Right lobe of liver (tissue), 6 donors: ENCODE measurements at regions not wholly inside any gene's neighbourhood (a gene's known extent, or its start where the extent isn't known, plus 50 kb on each side); places are given as distances from the start of the nearest gene placed in this dataset.
A peak's percentile ranks its signal among the peaks of the same experiment; 100 is the strongest.
"Not testable (repeated sequence)": the region's sequence is repeated elsewhere in the genome, so short reads cannot be mapped to it uniquely, and the experiment has no call there.

ENCODE experiments used
- ATAC-seq, 4 donors: fragments of 200-7000 bp; cut with Tn5 transposase; one replicate each; pipeline ENCODE4 v1.9.1; 2020; ENCODE audit warnings: mild to moderate bottlenecking in 4 of 4, moderate library complexity in 4 of 4
- DNase-seq, 3 donors: peaks; one replicate each; pipeline ENCODE4 v3.0.0-alpha.2; 2020
- H3K27ac ChIP-seq, 3 donors: fragments of 200-600 bp; one replicate each; pipeline ENCODE4 v1.8.0; 2022
- H3K27me3 ChIP-seq, 2 donors: fragments of 200-600 bp; one replicate each; pipeline ENCODE4 v1.8.0; 2022
- H3K36me3 ChIP-seq, 4 donors: fragments of 200-600 bp; sonication (generic) in 1 of 4; one replicate each; pipeline versions ENCODE4 v1.5.1 to v1.8.0; 2017 to 2022; ENCODE audit warnings: control low read depth in 1 of 4
- H3K4me1 ChIP-seq, 4 donors: fragments of 200-600 bp; sonication (generic) in 1 of 4; one replicate each; pipeline versions ENCODE4 v1.5.1 to v1.8.0; 2017 to 2022; ENCODE audit warnings: control low read depth in 1 of 4
- H3K4me3 ChIP-seq, 3 donors: fragments of 200-600 bp; one replicate each; pipeline ENCODE4 v1.8.0; 2022
- H3K9me3 ChIP-seq, 4 donors: fragments of 200-600 bp; sonication (generic) in 1 of 4; one replicate each; pipeline versions ENCODE4 v1.5.1 to v1.8.0; 2017 to 2022; ENCODE audit warnings: control low read depth in 1 of 4
- POLR2A ChIP-seq: fragments of 450-650 bp; IDR thresholded peaks from one replicate; pipeline ENCODE4 v1.6.1; 2017; ENCODE audit warnings: antibody characterized with exemption, mild to moderate bottlenecking
- WGBS: methylation state at CpG from one replicate; pipeline ENCODE4 v1.1.6; 2018; ENCODE audit warnings: low coverage, low lambda C conversion rate; ENCODE audit not compliant: insufficient coverage; ENCODE audit errors: missing lambda C conversion rate; 5-methylcytosine and 5-hydroxymethylcytosine counted together
- intact Hi-C, 2 donors: fragments of 100-400 bp; cut with DNase I; formaldehyde crosslinking; loops; one replicate each; pipeline versions ENCODE4 v1.11.2 to v1.14.1; 2022
- TF ChIP-seq, protein P1 (sequence below), 4 donors: fragments of 200-600 bp in 3 of 4; fragments of 450-650 bp in 1 of 4; IDR thresholded peaks; one replicate each; pipeline versions ENCODE4 v1.5.1 to v1.8.0; 2016 to 2022; ENCODE audit warnings: antibody characterized with exemption in 4 of 4, mild to moderate bottlenecking in 2 of 4
- donor health status: DM: no; HTN: yes; CAD: no.
- donor health status: DM: no; HTN: no; CAD: no.
- donor health status: DM: no; HTN: no; CAD: no.
- donor health status: DM: no; HTN: yes; CAD: no.
- donor health status: DM: no; HTN: yes; CAD: no.

DNA sequence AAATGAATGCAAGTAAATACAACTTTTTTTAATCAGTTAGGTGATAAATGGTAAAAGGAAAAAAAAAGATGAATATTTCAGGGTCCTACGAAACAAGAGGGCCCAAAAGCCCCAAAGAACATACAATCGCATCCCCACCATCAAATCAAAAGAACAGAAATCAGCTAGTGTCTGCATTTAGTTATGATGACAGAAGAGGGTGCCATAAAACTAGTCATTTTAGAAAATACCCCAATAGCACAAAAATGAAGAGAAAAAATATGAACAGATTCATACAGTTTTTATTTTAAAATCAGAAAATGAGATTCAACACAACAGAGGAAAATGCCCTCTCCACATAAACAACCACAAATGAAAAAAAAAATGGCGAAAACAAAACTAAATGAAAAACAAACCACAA, 905.5 kb downstream of the REEP3 start:
- TF ChIP-seq, protein P1, sequence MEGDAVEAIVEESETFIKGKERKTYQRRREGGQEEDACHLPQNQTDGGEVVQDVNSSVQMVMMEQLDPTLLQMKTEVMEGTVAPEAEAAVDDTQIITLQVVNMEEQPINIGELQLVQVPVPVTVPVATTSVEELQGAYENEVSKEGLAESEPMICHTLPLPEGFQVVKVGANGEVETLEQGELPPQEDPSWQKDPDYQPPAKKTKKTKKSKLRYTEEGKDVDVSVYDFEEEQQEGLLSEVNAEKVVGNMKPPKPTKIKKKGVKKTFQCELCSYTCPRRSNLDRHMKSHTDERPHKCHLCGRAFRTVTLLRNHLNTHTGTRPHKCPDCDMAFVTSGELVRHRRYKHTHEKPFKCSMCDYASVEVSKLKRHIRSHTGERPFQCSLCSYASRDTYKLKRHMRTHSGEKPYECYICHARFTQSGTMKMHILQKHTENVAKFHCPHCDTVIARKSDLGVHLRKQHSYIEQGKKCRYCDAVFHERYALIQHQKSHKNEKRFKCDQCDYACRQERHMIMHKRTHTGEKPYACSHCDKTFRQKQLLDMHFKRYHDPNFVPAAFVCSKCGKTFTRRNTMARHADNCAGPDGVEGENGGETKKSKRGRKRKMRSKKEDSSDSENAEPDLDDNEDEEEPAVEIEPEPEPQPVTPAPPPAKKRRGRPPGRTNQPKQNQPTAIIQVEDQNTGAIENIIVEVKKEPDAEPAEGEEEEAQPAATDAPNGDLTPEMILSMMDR (IDR thresholded peaks at IDR 0.05) = no peak
- TF ChIP-seq POLR2A = no peak
- Histone ChIP-seq H3K27me3 (no peaks in the 10 kb centered on the region), H3K9me3 (no peaks in the 10 kb centered on the region), H3K4me3 (no peak overlapping the region), H3K4me1 (no peaks in the 10 kb centered on the region), H3K36me3 (no peaks in the 10 kb centered on the region), H3K27ac (no peak overlapping the region)
- DNase-seq = no peak
- 81% methylated on average over 3 of the region's 3 CpGs for WGBS
- ATAC-seq = no peak
- intact Hi-C loops = no loop called here

DNA sequence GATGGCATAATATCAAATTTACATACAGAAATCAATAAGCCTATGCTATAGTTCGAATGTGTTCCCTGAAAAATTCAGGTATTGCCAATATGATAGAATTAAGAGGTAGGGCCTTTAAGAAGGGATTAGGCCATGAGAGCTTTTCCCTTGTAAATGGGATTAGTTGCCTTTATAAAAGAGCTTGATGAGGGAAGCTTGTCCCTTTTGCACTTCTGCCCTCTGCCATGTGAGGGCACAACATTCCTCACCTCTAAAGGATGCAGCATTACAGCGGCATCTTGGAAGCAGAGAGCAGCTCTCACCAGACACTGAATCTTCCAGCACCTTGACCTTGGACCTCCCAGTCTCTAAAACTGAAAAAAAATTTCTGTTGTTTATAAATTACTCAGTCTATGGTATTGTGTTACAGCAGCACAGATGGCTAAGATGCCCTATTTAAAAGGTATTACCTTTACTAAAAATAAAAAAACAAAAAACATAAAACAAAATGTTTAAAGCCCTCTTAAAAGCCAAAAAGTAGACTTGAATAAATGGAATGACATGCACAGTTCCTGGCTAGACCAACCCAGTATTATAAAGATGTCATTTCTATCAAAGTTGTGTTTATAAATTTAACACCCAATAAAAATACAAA, 909.6 kb downstream of the REEP3 start:
- Histone ChIP-seq H3K27me3 (no peaks in the 10 kb centered on the region), H3K27ac (no peak overlapping the region), H3K4me1 (no peaks in the 10 kb centered on the region), H3K9me3 (no peaks in the 10 kb centered on the region), H3K36me3 (no peaks in the 10 kb centered on the region), H3K4me3 (no peak overlapping the region)
- DNase-seq = no peak
- WGBS = 13% methylated on average over 2 of the region's 2 CpGs
- intact Hi-C loops = no loop called here
- ATAC-seq = peak; percentile 54 to 73 (median 68)
- no peak for TF ChIP-seq POLR2A
- TF ChIP-seq, protein P1 (IDR thresholded peaks at IDR 0.05) = peak; percentile 19 to 57 (median 40)

DNA sequence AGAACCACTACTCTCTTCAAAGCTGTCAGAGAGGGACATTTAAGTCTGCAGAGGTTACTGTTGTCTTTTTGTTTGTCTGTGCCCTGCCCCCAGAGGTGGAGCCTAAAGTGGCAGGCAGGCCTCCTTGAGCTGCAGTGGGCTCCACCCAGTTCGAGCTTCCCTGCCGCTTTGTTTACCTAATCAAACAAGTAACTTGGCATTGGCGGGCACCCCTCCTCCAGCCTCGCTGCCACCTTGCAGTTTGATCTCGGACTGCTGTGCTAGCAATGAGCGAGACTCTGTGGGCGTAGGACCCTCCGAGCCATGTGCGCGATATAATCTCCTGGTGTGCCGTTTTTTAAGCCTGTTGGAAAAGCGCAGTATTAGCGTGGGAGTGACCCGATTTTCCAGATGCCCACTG, 920.7 kb downstream of the REEP3 start:
- H3K27me3 ChIP-seq, DNase-seq, H3K27ac ChIP-seq, H3K9me3 ChIP-seq, intact Hi-C loops, H3K4me1 ChIP-seq, H3K36me3 ChIP-seq, H3K4me3 ChIP-seq, ATAC-seq: not testable (repeated sequence)
- WGBS = 90% methylated on average over 4 of the region's 14 CpGs

DNA sequence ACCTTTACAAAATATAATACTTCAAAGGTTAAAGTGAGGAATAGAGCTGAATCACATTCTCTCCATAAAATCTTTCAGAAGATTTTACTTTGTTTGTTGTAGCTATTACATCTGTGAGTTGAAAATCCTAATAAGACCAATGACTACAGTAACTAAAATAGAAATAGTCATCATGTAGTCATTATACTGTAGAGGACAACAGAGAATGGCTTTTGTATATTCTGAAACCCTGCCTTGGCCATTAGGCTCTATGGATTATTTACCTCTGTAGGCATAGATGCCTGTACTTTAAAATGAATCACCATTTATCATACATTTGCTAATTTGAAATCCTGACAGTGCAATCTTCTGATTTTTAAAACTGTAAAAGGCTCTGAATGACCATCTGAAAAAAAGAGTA, 923.0 kb downstream of the REEP3 start:
- H3K9me3 ChIP-seq = no peaks in the 10 kb centered on the region
- TF ChIP-seq, protein P1 (IDR thresholded peaks at IDR 0.05) = no peak
- TF ChIP-seq POLR2A = no peak
- H3K27ac ChIP-seq = no peak overlapping the region
- intact Hi-C loops = no loop called here
- H3K27me3 ChIP-seq = no peaks in the 10 kb centered on the region
- no peaks in the 10 kb centered on the region for H3K36me3 ChIP-seq
- no peak for DNase-seq
- no peaks in the 10 kb centered on the region for H3K4me1 ChIP-seq
- H3K4me3 ChIP-seq = no peak overlapping the region
- no peak for ATAC-seq

DNA sequence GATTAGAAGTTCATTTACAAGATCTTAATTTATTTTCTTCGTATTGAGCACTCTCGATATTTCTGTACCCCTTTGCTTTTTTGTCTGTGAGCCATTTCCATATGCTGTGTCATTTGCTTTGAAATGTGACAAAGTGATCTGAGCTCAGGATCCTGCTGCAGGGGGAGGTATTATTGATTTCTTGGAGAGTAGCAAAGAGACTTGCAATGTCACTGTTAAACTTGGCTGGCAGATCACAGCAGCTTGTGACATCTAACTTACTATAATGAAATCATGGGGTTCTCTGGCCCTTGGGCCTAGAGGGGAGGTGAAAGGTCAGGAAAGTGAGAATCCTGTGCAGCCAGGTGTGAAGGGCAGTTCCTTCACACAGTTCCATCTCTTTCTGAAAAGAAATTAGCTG, 923.4 kb downstream of the REEP3 start:
- intact Hi-C loops = no loop called here
- peak in 2 of 4 donors; percentile 28 to 84 for ATAC-seq
- 65% methylated on average over 2 of the region's 2 CpGs for WGBS

More for the DNA sequence above, 923.4 kb downstream of the REEP3 start:
- DNase-seq = no peak
- Histone ChIP-seq H3K4me3 (no peak overlapping the region), H3K27me3 (no peaks in the 10 kb centered on the region), H3K4me1 (no peaks in the 10 kb centered on the region), H3K36me3 (no peaks in the 10 kb centered on the region), H3K27ac (no peak overlapping the region), H3K9me3 (no peaks in the 10 kb centered on the region)
- TF ChIP-seq, protein P1 (IDR thresholded peaks at IDR 0.05) = no peak
- no peak for TF ChIP-seq POLR2A
